ENCODE measurements at regions not wholly inside any gene's neighbourhood (a gene's known extent, or its start where the extent isn't known, plus 50 kb on each side); places are given as distances from the start of the nearest gene placed in this dataset.
"Not testable (repeated sequence)": the region's sequence is repeated elsewhere in the genome, so short reads cannot be mapped to it uniquely, and the experiment has no call there.

DNA sequence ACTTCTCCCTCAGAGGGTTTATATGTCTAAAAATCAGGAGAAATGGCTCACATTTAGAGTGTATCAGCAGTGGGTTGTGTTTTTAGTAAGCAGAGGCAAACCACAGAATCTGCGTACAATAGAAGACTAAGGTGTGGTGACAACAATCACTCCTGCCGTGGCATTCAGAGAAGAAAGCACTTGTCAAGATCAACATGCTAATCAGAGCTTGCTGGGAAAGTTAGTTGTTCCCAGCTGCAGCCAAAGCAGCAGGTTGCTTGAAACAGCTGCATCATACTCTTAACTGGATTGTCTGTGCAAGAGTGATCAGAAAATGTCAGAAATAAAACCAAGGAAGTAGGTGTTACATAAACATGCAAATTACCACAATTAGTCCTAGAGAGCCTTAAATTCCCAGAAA lies 616.4 kb downstream of the CDH8 start:
- Histone ChIP-seq H3K4me1 (no peaks in the 10 kb centered on the region), H3K4me3 (no peak overlapping the region), H3K36me3 (no peaks in the 10 kb centered on the region), H3K9me3 (no peaks in the 10 kb centered on the region), H3K27me3 (no peaks in the 10 kb centered on the region), H3K27ac (no peak overlapping the region)
- in situ Hi-C loops (cut with MboI; ENCODE audit: low pct_ligation_motif_present in 1 of 4, low pct_unique_long_range_greater_than_20kb in 1 of 4, low sequenced_read_pairs in 3 of 4), result no loop called here
- WGBS, 2 donors (ENCODE audit: low coverage in 1 of 2), result 69% methylated on average over 2 of the region's 2 CpGs; no CpG with 5 or more reads in 1 of the 2 donors
- no peak for TF ChIP-seq CTCF (IDR thresholded peaks at IDR 0.05)
- no peak for TF ChIP-seq EP300 (IDR thresholded peaks at IDR 0.05; ENCODE audit: low read depth)
- no peak for TF ChIP-seq POLR2A (IDR thresholded peaks at IDR 0.05)
- no peak for TF ChIP-seq POLR2AphosphoS5 (IDR thresholded peaks at IDR 0.05)
- intact Hi-C loops (cut with DNase I; ENCODE audit: low total_unique reads), result no loop called here
- no peak for DNase-seq

DNA sequence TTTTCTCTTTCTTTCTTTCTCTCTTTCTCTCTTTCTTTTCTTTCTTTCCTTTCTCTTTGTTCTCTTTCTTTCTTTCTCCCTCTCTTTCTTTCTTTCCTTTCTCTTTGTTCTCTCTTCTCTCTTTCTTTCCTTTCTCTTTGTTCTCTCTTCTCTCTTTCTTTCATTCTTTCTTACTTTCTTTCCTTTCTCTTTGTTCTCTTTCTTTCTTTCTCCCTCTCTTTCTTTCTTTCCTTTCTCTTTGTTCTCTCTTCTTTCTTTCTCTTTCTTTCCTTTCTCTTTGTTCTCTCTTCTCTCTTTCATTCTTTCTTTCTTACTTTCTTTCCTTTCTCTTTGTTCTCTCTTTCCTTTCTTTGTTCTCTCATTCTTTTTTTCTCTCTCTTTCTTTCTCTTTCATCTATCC lies 617.4 kb downstream of the CDH8 start:
- intact Hi-C loops (cut with DNase I; ENCODE audit: low total_unique reads); H3K4me3 ChIP-seq; DNase-seq; H3K9me3 ChIP-seq; H3K36me3 ChIP-seq; in situ Hi-C loops (cut with MboI; ENCODE audit: low pct_ligation_motif_present in 1 of 4, low pct_unique_long_range_greater_than_20kb in 1 of 4, low sequenced_read_pairs in 3 of 4); H3K4me1 ChIP-seq; H3K27me3 ChIP-seq; H3K27ac ChIP-seq: not testable (repeated sequence)

GRCh38 chr16:61415126-61415525 lies 621.1 kb downstream of the CDH8 start:
- no peaks in the 10 kb centered on the region for H3K9me3 ChIP-seq
- H3K4me1 ChIP-seq, result no peaks in the 10 kb centered on the region
- no peaks in the 10 kb centered on the region for H3K36me3 ChIP-seq
- intact Hi-C loops (cut with DNase I; ENCODE audit: low total_unique reads) (no loop called here), in situ Hi-C loops (cut with MboI; ENCODE audit: low pct_ligation_motif_present in 1 of 4, low pct_unique_long_range_greater_than_20kb in 1 of 4, low sequenced_read_pairs in 3 of 4) (no loop called here)
- no peaks in the 10 kb centered on the region for H3K27me3 ChIP-seq
- no peak overlapping the region for H3K27ac ChIP-seq
- TF ChIP-seq POLR2A (IDR thresholded peaks at IDR 0.05), result no peak
- TF ChIP-seq CTCF (IDR thresholded peaks at IDR 0.05), result no peak
- no peak for TF ChIP-seq POLR2AphosphoS5 (IDR thresholded peaks at IDR 0.05)
- TF ChIP-seq EP300 (IDR thresholded peaks at IDR 0.05; ENCODE audit: low read depth), result no peak
- DNase-seq, result no peak
- no peak overlapping the region for H3K4me3 ChIP-seq
- 45 to 60% methylated on average over 3 of the region's 3 CpGs for WGBS, 2 donors (ENCODE audit: low coverage in 1 of 2)

DNA sequence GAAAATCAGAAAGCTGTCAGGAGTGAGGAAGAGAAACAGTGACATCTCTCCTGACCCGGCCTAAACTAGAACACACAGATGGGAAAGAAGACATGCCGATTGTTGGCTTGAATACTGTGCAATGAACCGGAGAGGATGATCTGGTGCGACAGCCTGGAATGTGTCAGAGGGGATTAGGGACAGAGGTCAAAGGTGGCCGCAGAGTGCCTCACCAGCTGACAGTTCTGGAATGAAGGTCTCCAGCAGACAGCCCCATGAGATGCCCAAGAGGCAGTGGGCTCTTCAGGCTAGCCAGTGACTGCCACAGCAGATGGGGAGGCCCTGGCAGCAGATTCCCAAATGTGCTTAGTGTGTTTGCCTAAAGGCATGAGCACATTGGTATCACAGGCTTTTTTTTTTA lies 623.2 kb downstream of the CDH8 start:
- Histone ChIP-seq H3K4me3 (no peak overlapping the region), H3K36me3 (no peaks in the 10 kb centered on the region), H3K27me3 (no peaks in the 10 kb centered on the region), H3K4me1 (no peaks in the 10 kb centered on the region), H3K27ac (no peak overlapping the region), H3K9me3 (no peaks in the 10 kb centered on the region)
- intact Hi-C loops (cut with DNase I; ENCODE audit: low total_unique reads) (no loop called here), in situ Hi-C loops (cut with MboI; ENCODE audit: low pct_ligation_motif_present in 1 of 4, low pct_unique_long_range_greater_than_20kb in 1 of 4, low sequenced_read_pairs in 3 of 4) (no loop called here)
- 39 to 51% methylated on average over 2 to 5 of the region's 5 CpGs for WGBS, 2 donors (ENCODE audit: low coverage in 1 of 2)
- TF ChIP-seq CTCF (IDR thresholded peaks at IDR 0.05) (no peak), EP300 (IDR thresholded peaks at IDR 0.05; ENCODE audit: low read depth) (no peak), POLR2AphosphoS5 (IDR thresholded peaks at IDR 0.05) (no peak), POLR2A (IDR thresholded peaks at IDR 0.05) (no peak)
- DNase-seq, result no peak

DNA sequence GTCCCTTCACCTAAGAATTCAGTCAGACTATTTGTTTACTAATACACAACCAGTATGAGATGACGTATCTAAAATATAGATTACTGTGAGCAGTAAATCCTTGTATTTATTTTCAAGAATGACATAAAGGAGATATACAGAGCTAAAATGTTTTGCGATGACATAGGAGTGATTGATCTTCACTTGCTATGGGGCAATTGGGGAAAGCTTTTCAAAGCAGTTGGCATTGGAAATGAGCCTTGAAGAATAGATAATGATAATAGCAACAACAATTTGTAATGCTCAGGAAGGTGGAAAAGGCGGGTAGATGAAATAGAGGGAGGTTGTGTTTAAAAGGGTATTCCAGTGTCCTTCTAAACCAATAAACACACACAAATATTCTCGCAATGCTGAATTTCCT lies 623.7 kb downstream of the CDH8 start:
- in situ Hi-C loops (cut with MboI; ENCODE audit: low pct_ligation_motif_present in 1 of 4, low pct_unique_long_range_greater_than_20kb in 1 of 4, low sequenced_read_pairs in 3 of 4), result no loop called here
- WGBS, 2 donors (ENCODE audit: low coverage in 1 of 2), result 77 to 78% methylated on average over 4 of the region's 4 CpGs
- H3K4me1 ChIP-seq, result no peaks in the 10 kb centered on the region
- TF ChIP-seq POLR2AphosphoS5 (IDR thresholded peaks at IDR 0.05) (no peak), POLR2A (IDR thresholded peaks at IDR 0.05) (no peak), CTCF (IDR thresholded peaks at IDR 0.05) (no peak), EP300 (IDR thresholded peaks at IDR 0.05; ENCODE audit: low read depth) (no peak)
- no peaks in the 10 kb centered on the region for H3K9me3 ChIP-seq
- no peak for DNase-seq
- H3K4me3 ChIP-seq, result no peak overlapping the region
- intact Hi-C loops (cut with DNase I; ENCODE audit: low total_unique reads), result no loop called here
- no peaks in the 10 kb centered on the region for H3K27me3 ChIP-seq
- H3K36me3 ChIP-seq, result no peaks in the 10 kb centered on the region
- no peak overlapping the region for H3K27ac ChIP-seq
